ENCODE measurements at regions not wholly inside any gene's neighbourhood (a gene's known extent, or its start where the extent isn't known, plus 50 kb on each side); places are given as distances from the start of the nearest gene placed in this dataset.
"Not testable (repeated sequence)": the region's sequence is repeated elsewhere in the genome, so short reads cannot be mapped to it uniquely, and the experiment has no call there.

DNA sequence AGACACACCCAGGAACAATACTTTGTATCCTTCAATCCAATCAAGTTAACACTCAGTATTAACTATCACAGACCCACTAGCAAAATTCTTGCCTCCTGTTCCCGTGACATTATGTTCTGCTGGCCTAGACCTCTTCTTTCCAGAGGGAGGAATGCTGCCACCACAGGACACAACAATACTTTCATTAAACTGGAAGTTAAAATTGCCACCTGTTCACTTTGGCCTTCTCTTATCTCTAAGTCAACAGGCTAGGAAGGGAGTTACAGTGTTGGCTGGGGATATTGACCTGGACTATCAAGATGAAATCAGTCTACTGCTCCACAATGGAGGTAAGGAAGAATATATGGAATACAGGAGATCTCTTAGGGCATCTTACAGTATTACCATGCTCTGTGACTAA, 1000.4 kb upstream of the GBE1 start:
- no peak for DNase-seq (ENCODE audit: low read depth)

GRCh38 chr3:82745544-82745943, 984.1 kb upstream of the GBE1 start:
- DNase-seq (ENCODE audit: low read depth), result no peak

DNA sequence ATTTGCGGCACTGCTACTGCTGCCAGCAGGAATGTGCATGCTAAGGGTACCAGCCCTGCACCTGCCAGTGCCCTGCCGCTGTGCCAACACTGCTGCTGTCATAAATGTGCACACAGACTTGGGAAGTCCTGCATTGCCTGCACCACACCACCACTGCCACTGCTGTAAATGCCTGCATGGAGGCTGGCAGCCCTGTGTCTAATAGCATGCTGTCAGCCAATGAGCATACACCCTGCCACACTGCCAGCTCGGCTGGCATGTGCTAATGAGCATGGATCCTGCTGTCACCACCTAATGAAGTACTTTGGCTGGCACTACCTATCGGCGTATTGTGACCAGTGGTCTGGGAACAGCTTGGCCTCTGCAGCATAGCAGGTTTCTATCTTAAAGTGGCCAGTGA, 981.8 kb upstream of the GBE1 start:
- DNase-seq (ENCODE audit: low read depth), result no peak

GRCh38 chr3:82741346-82741745, 979.9 kb upstream of the GBE1 start:
- DNase-seq (ENCODE audit: low read depth), result no peak

GRCh38 chr3:82739390-82739789, 977.9 kb upstream of the GBE1 start:
- no peak for DNase-seq (ENCODE audit: low read depth)

GRCh38 chr3:82736696-82737277, 975.3 kb upstream of the GBE1 start:
- DNase-seq (ENCODE audit: low read depth), result no peak

GRCh38 chr3:82715091-82715856, 953.8 kb upstream of the GBE1 start:
- no peak for DNase-seq (ENCODE audit: low read depth)

DNA sequence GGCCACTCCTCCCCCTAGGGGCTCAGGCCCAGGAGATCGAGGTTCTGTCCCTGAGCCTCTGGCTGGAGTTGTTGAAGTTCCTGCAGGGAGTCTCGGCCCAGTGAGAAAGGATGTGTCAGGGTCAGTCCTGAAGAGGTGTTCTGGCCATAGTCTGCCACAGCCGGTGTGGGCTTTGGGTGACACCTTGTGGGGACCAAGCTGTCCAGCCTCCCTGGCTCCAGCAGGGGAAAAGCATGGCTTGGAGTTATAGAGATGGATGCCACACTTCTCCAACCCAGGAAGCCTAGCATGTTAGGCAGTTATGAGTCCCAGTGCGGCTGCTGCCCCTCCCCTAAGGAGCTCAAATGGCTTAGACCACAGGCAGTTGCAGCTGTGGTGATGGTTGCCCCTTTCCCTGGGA, 945.6 kb upstream of the GBE1 start:
- DNase-seq (ENCODE audit: low read depth), result no peak

- DNase-seq (ENCODE audit: low read depth), result no peak
Measured at GRCh38 chr3:82685761-82686160, 924.3 kb upstream of the GBE1 start.

GRCh38 chr3:82676356-82677026, 915.0 kb upstream of the GBE1 start:
- no peak for DNase-seq (ENCODE audit: low read depth)

DNA sequence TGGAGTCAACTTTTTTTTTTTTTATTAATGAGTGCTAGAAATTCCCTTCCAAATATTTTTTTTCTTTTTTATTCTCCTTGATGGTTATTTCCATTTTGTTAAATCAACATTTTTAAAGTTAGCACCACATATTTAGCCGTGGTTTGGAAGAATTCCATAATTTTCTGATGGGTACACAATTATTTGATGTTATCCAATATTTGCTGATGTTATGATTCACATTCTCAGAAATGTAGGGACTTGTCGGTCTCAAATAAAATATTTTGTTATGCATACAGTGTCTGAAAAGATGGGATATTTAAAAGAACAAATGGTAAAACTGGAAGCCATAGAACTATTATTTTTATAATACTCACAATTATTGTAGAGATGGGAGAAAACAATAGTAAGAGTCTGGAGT, 911.5 kb upstream of the GBE1 start:
- DNase-seq (ENCODE audit: low read depth), result no peak

- DNase-seq (ENCODE audit: low read depth), result no peak
Measured at GRCh38 chr3:82671466-82671865, 910.0 kb upstream of the GBE1 start.

GRCh38 chr3:82654708-82655107, 893.3 kb upstream of the GBE1 start:
- no peak for DNase-seq (ENCODE audit: low read depth)

DNA sequence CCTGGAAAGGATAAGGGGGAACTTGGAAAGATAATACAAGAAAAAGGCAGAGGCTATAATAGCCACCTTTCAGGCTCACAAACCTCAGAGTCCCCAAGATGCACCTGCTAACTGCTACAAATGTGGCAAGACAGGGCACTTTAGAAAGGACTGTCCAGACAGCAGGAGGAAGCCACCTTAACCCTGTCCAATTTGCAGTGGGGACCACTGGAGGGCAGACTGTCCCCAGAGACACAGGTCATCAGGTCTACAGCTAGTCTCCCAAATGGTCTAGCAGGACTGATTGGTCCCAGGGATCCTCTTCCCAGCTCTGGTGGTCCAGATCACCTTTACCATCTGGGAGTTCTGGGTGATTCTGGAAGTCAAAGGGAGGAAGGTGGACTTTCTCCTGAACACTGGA, 882.5 kb upstream of the GBE1 start:
- no peak for DNase-seq (ENCODE audit: low read depth)

DNA sequence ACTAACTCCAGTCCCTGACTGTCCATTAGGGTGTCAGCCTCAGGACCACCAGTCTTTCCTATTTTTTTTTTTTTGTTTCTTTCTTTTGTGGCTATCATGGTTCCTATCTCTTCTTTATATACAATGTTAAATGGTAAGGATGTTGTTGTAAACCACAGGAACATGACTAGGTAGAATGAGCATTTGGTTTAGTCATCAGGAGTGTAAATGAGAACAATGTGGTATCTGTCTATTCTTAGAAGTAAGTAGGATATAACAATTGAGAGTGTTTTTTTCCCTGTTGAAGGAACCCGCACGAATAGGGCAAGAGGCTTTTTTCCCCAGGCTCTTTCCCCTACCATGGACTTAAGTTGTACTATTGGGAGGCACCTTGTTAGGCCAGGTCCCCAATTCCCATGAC, 880.3 kb upstream of the GBE1 start:
- no peak for DNase-seq (ENCODE audit: low read depth)

GRCh38 chr3:82640254-82640653, 878.8 kb upstream of the GBE1 start:
- no peak for DNase-seq (ENCODE audit: low read depth)

DNA sequence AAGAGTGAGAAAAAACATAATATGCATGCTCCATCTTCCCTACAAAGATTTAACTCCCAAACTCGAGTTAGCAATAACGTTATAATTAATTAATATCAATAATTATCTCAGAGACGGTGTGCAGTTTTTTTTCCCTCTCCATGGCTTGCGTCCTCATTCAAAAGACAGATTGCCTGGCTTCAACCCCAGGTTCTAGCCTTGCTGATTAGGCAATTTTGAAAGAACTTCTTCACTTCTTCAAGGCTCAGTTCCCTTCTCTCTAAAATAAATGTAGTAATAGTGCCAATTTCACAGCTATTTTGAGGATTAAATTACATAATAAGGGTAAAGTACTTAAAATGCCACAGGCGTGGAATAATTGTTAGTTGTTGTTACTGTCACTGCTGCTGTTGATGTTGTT, 876.1 kb upstream of the GBE1 start:
- DNase-seq (ENCODE audit: low read depth), result no peak

- no peak for DNase-seq (ENCODE audit: low read depth)
Measured at GRCh38 chr3:82636177-82636576, 874.7 kb upstream of the GBE1 start.

- DNase-seq (ENCODE audit: low read depth), result no peak
Measured at GRCh38 chr3:82633319-82633718, 871.9 kb upstream of the GBE1 start.

DNA sequence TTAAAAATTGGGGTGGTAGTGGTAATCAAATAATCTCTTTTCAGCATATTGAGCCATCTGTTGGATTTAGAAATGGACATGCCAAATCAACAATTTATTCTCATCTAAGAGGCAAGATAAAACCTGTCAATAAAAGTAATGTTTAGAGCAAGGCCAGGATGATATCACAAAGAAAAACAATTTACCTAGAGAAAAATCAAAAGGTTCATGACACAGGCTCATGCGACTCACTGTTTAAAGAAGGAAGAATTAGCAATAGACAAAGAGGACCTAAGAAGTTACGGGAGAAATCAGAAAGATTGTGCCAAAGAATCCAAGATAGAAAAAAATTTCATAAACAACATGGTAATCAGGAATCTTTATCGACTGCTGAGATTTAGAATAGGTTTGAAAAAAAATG, 868.5 kb upstream of the GBE1 start:
- DNase-seq (ENCODE audit: low read depth), result no peak

- DNase-seq (ENCODE audit: low read depth), result no peak
Measured at GRCh38 chr3:82628385-82629014, 867.1 kb upstream of the GBE1 start.

DNA sequence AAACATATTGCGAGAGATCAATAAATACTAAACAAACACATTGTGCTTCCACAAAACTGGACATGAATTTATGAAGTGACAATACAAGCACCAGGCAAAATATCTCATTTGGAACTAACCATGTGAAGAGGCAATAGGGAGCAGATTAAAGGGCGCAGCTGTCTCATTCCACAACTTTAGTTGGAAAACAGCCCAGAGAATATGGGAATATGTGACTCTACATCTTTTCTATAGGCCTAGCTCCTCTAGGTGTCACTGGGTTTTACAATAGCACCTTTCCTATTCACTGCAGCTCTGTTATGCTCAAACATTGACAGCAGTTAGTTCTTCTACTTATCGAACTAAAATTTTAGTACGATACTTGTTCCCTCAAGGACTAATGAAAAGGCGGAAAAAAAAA, 866.3 kb upstream of the GBE1 start:
- no peak for DNase-seq (ENCODE audit: low read depth)

DNA sequence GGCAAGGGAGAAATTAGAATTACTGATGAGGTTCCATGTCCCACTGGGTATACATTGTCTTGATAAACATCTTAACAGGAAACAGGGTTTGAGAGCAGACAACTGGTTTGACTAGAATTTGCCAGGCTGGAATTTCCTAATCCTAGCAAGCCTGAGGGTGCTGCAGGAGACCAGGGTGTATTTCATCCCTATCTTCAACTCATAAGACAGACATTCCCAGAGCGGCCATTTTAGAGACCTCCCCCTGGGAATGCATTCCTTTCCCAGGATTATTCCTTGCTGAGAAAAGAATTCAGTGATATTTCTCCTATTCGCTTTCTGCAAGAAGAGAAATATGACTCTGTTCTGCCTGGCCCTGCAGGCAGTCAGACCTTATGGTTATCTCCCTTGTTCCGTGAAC, 859.3 kb upstream of the GBE1 start:
- not testable (repeated sequence) for DNase-seq (ENCODE audit: low read depth)
